Liver (tissue), 3 donors: ENCODE measurements at regions not wholly inside any gene's neighbourhood (a gene's known extent, or its start where the extent isn't known, plus 50 kb on each side); places are given as distances from the start of the nearest gene placed in this dataset.

Source experiments
- CTCF ChIP-seq: fragments of 150-350 bp; IDR thresholded peaks from 2 replicates; pipeline ENCODE4 v1.5.1; 2017; ENCODE audit warnings: improper control_type of control experiment, low read depth, low read length; ENCODE audit not compliant: missing input control
- EGR1 ChIP-seq, 2 donors: IDR thresholded peaks; 2 replicates each; pipeline ENCODE4 v1.6.1; 2016 to 2018; ENCODE audit warnings: antibody characterized with exemption in 2 of 2, low read depth in 2 of 2
- FOXA1 ChIP-seq: IDR thresholded peaks from 2 replicates; pipeline ENCODE4 v1.6.1; 2016; ENCODE audit warnings: antibody characterized with exemption
- JUND ChIP-seq, 2 donors: IDR thresholded peaks; 2 replicates each; pipeline ENCODE4 v1.6.1; 2016; ENCODE audit warnings: antibody characterized with exemption in 2 of 2
- MAX ChIP-seq: IDR thresholded peaks from 2 replicates; pipeline ENCODE4 v1.6.1; 2016; ENCODE audit warnings: antibody characterized with exemption
- RAD21 ChIP-seq, 2 donors: IDR thresholded peaks; 2 replicates each; pipeline ENCODE4 v1.6.1; 2016; ENCODE audit warnings: antibody characterized with exemption in 2 of 2, mild to moderate bottlenecking in 2 of 2
- TAF1 ChIP-seq: conservative IDR thresholded peaks from 2 replicates; pipeline ENCODE4 v1.6.1; 2016; ENCODE audit warnings: antibody characterized with exemption, mild to moderate bottlenecking
- TF ChIP-seq, protein P1 (sequence below): IDR thresholded peaks from 2 replicates; pipeline ENCODE4 v1.6.1; 2016; ENCODE audit warnings: antibody characterized with exemption
- donor health status: healthy.
- donor health status: healthy.

DNA sequence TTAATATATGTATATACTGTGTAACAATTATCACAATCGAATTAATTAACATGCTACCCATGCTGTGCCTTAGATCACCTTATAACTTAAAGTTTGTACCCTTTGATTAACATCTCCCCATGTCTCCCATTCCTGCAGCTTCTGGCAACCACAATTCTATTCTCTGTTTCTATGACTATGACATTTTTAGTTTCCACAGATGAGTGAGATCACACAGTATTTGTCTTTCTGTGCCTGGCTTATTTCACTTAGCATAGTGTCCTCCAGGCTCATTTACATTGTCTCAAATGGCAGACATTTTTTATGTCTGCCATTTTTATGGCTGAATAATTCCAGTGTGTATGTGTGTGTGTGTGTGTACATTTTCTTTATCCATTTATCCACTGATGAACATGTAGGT lies 146.1 kb upstream of the SLC28A3 start:
- TF ChIP-seq CTCF (no peak), MAX (no peak), EGR1 (IDR thresholded peaks at IDR 0.05; ENCODE audit: low read depth in 2 of 2) (no peak), TAF1 (no peak), JUND (IDR thresholded peaks at IDR 0.05) (no peak), RAD21 (IDR thresholded peaks at IDR 0.05) (no peak), FOXA1 (no peak)
- TF ChIP-seq, protein P1, sequence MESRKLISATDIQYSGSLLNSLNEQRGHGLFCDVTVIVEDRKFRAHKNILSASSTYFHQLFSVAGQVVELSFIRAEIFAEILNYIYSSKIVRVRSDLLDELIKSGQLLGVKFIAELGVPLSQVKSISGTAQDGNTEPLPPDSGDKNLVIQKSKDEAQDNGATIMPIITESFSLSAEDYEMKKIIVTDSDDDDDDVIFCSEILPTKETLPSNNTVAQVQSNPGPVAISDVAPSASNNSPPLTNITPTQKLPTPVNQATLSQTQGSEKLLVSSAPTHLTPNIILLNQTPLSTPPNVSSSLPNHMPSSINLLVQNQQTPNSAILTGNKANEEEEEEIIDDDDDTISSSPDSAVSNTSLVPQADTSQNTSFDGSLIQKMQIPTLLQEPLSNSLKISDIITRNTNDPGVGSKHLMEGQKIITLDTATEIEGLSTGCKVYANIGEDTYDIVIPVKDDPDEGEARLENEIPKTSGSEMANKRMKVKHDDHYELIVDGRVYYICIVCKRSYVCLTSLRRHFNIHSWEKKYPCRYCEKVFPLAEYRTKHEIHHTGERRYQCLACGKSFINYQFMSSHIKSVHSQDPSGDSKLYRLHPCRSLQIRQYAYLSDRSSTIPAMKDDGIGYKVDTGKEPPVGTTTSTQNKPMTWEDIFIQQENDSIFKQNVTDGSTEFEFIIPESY, result no peak
